H1 (cell line): ENCODE measurements at regions not wholly inside any gene's neighbourhood (a gene's known extent, or its start where the extent isn't known, plus 50 kb on each side); places are given as distances from the start of the nearest gene placed in this dataset.

Experiments used
- CTCF ChIA-PET: fragments of 300-600 bp; sonication (Branson Sonifier 250); formaldehyde crosslinking; loops from one replicate; lab custom pipeline; 2021; ENCODE audit not compliant: partially characterized antibody; lab: Charles Lee
- POLR2A ChIA-PET: fragments of 300-600 bp; sonication (Branson Sonifier 250); formaldehyde crosslinking; loops from one replicate; lab custom pipeline; 2021; ENCODE audit warnings: inconsistent platforms; ENCODE audit not compliant: partially characterized antibody; lab: Charles Lee
- DNase-seq, 2 experiments: peaks; one replicate each; pipeline versions ENCODE4 v3.0.0 to v3.0.0-alpha.2; 2010 to 2022; ENCODE audit warnings: low spot score in 2 of 2, low read depth in 1 of 2, mixed read lengths in 1 of 2
- FAIRE-seq: peaks from 2 replicates; lab custom pipeline; 2011; peaks lifted over from hg19 to GRCh38; lab: Jason Lieb, UNC
- H2AFZ ChIP-seq: 2 replicates; pipeline ENCODE4 v1.8.1; 2012; ENCODE audit warnings: low read length, inconsistent platforms
- H2AK5ac ChIP-seq: 2 replicates; pipeline ENCODE4 v1.6.1; 2013; ENCODE audit warnings: low read depth, low read length
- H2BK120ac ChIP-seq: replicated peaks from 2 replicates; pipeline ENCODE3; 2013; ENCODE audit warnings: low read depth, low read length, inconsistent platforms
- H2BK12ac ChIP-seq: 2 replicates; pipeline ENCODE4 v1.6.1; 2013; ENCODE audit warnings: low read depth, low read length
- H2BK15ac ChIP-seq: 2 replicates; pipeline ENCODE4 v1.6.1; 2013; ENCODE audit warnings: low read length
- H2BK20ac ChIP-seq: 2 replicates; pipeline ENCODE4 v1.6.1; 2013; ENCODE audit warnings: low read length
- H2BK5ac ChIP-seq: 2 replicates; pipeline ENCODE4 v1.6.1; 2013; ENCODE audit warnings: low read depth, low read length
- H3K14ac ChIP-seq: 2 replicates; pipeline ENCODE4 v1.6.1; 2013; ENCODE audit warnings: inconsistent platforms; ENCODE audit not compliant: insufficient read length
- H3K18ac ChIP-seq: 2 replicates; pipeline ENCODE4 v1.6.1; 2013; ENCODE audit warnings: low read length; ENCODE audit errors: extremely low read depth
- H3K23ac ChIP-seq: 2 replicates; pipeline ENCODE4 v1.6.1; 2013; ENCODE audit warnings: inconsistent platforms; ENCODE audit not compliant: insufficient read length
- H3K23me2 ChIP-seq: 2 replicates; pipeline ENCODE4 v1.6.1; 2013; ENCODE audit warnings: low read depth, low read length
- H3K27ac ChIP-seq: 2 replicates; pipeline ENCODE4 v1.6.1; 2011; ENCODE audit warnings: low read depth, low read length, inconsistent platforms
- H3K27me3 ChIP-seq, 4 experiments: replicated peaks in 1 of 4; 1 replicate in 1 of 4; 2 replicates in 3 of 4; pipeline versions ENCODE4 v1.6.1 to v1.8.1; 2011 to 2013; ENCODE audit warnings: low read length in 3 of 4, mild to moderate bottlenecking in 3 of 4, inconsistent platforms in 2 of 4, mixed read lengths in 2 of 4, moderate library complexity in 1 of 4; ENCODE audit not compliant: control insufficient read depth in 3 of 4, insufficient read depth in 3 of 4; ENCODE audit errors: extremely low read depth in 1 of 4
- H3K36me3 ChIP-seq, 4 experiments: 2 replicates each; pipeline versions ENCODE4 v1.6.1 to v1.8.1; 2011 to 2013; ENCODE audit warnings: mild to moderate bottlenecking in 4 of 4, low read length in 3 of 4, moderate library complexity in 2 of 4, control low read depth in 1 of 4, inconsistent platforms in 1 of 4; ENCODE audit not compliant: insufficient read depth in 4 of 4, control insufficient read depth in 2 of 4
- H3K4ac ChIP-seq: replicated peaks from 2 replicates; pipeline ENCODE3; 2013; ENCODE audit warnings: low read length, low read depth, mixed read lengths, inconsistent platforms; ENCODE audit not compliant: insufficient read length
- H3K4me1 ChIP-seq, 4 experiments: replicated peaks in 1 of 4; 1 replicate in 1 of 4; 2 replicates in 3 of 4; pipeline versions ENCODE4 v1.6.1 to v1.8.1; 2011 to 2013; ENCODE audit warnings: low read length in 3 of 4, inconsistent platforms in 2 of 4, mixed read lengths in 1 of 4; ENCODE audit not compliant: insufficient read depth in 4 of 4, control insufficient read depth in 3 of 4
- H3K4me2 ChIP-seq, 2 experiments: 2 replicates each; pipeline versions ENCODE4 v1.6.1 to v1.8.1; 2011 to 2013; ENCODE audit warnings: low read depth in 2 of 2, low read length in 2 of 2, control low read depth in 1 of 2, inconsistent platforms in 1 of 2, mild to moderate bottlenecking in 1 of 2; ENCODE audit not compliant: insufficient read depth in 1 of 2
- H3K4me3 ChIP-seq, 4 experiments: fragments of 200-600, 300-600 bp in 1 of 4; sonication (generic), shearing (Covaris generic), sonication (Bioruptor Twin) in 1 of 4; 2 replicates each; pipeline versions ENCODE4 v1.5.1 to v1.8.1; 2011 to 2016; ENCODE audit warnings: low read length in 4 of 4, low read depth in 3 of 4, control low read depth in 2 of 4, inconsistent platforms in 2 of 4, mild to moderate bottlenecking in 2 of 4, mixed read lengths in 1 of 4, moderate library complexity in 1 of 4; ENCODE audit not compliant: insufficient read depth in 2 of 4; ENCODE audit errors: extremely low read depth in 1 of 4
- H3K56ac ChIP-seq: replicated peaks from 2 replicates; pipeline ENCODE3; 2013; ENCODE audit warnings: low read depth, mild to moderate bottlenecking, mixed read lengths, low read length, inconsistent platforms; ENCODE audit not compliant: insufficient read length
- H3K79me1 ChIP-seq: 2 replicates; pipeline ENCODE4 v1.6.1; 2013; ENCODE audit warnings: low read depth, low read length, control low read depth
- H3K79me2 ChIP-seq, 2 experiments: 2 replicates each; pipeline versions ENCODE4 v1.6.1 to v1.8.1; 2012 to 2013; ENCODE audit warnings: low read length in 2 of 2, mild to moderate bottlenecking in 2 of 2, inconsistent platforms in 1 of 2; ENCODE audit not compliant: insufficient read depth in 2 of 2, control insufficient read depth in 1 of 2
- H3K9ac ChIP-seq, 4 experiments: replicated peaks in 1 of 4; 1 replicate in 1 of 4; 2 replicates in 3 of 4; pipeline versions ENCODE4 v1.6.1 to v1.8.1; 2011 to 2013; ENCODE audit warnings: low read depth in 3 of 4, low read length in 3 of 4, control low read depth in 2 of 4, mild to moderate bottlenecking in 2 of 4, moderate library complexity in 2 of 4, inconsistent platforms in 1 of 4; ENCODE audit errors: extremely low read depth in 1 of 4
- H3K9me3 ChIP-seq, 2 experiments: 2 replicates each; pipeline versions ENCODE4 v1.6.1 to v1.8.1; 2012 to 2013; ENCODE audit warnings: mild to moderate bottlenecking in 2 of 2, moderate library complexity in 2 of 2, control low read depth in 1 of 2, inconsistent platforms in 1 of 2, low read depth in 1 of 2, low read length in 1 of 2, mixed read lengths in 1 of 2; ENCODE audit not compliant: insufficient read depth in 2 of 2
- H4K20me1 ChIP-seq, 2 experiments: replicated peaks in 1 of 2; 2 replicates each; pipeline versions ENCODE3 to v1.8.1; 2011 to 2013; ENCODE audit warnings: inconsistent platforms in 2 of 2, low read length in 2 of 2, mild to moderate bottlenecking in 1 of 2; ENCODE audit not compliant: insufficient read depth in 2 of 2, control insufficient read depth in 1 of 2
- H4K5ac ChIP-seq: 2 replicates; pipeline ENCODE4 v1.6.1; 2013; ENCODE audit warnings: low read length, low read depth, mixed read lengths, inconsistent platforms; ENCODE audit not compliant: insufficient read length
- H4K8ac ChIP-seq: 2 replicates; pipeline ENCODE4 v1.8.0; 2013; ENCODE audit warnings: mild to moderate bottlenecking, moderate library complexity, low read length, inconsistent platforms; ENCODE audit not compliant: insufficient read depth; ENCODE audit errors: extremely low read depth
- H4K91ac ChIP-seq: replicated peaks from 2 replicates; pipeline ENCODE3; 2013; ENCODE audit warnings: low read length, mixed read lengths, inconsistent platforms; ENCODE audit not compliant: insufficient read length
- FOSL1 ChIP-seq: IDR thresholded peaks from 2 replicates; pipeline ENCODE4 v1.6.1; 2011; ENCODE audit warnings: mild to moderate bottlenecking, low read depth, low read length, moderate library complexity; ENCODE audit not compliant: insufficient read depth
- WGBS, 2 experiments: shearing (Covaris generic) in 1 of 2; methylation state at CpG; one replicate each; pipeline versions ENCODE4 v1.1.6 to v1.1.7; 2013 to 2015; ENCODE audit warnings: low lambda C conversion rate in 2 of 2, mixed read lengths in 2 of 2, inconsistent platforms in 1 of 2, low coverage in 1 of 2, missing lambda C conversion rate in 1 of 2; ENCODE audit not compliant: insufficient replicate concordance in 2 of 2, insufficient coverage in 1 of 2, insufficient read length in 1 of 2; ENCODE audit errors: extremely low coverage in 1 of 2, missing lambda C conversion rate in 1 of 2; 5-methylcytosine and 5-hydroxymethylcytosine counted together

DNA sequence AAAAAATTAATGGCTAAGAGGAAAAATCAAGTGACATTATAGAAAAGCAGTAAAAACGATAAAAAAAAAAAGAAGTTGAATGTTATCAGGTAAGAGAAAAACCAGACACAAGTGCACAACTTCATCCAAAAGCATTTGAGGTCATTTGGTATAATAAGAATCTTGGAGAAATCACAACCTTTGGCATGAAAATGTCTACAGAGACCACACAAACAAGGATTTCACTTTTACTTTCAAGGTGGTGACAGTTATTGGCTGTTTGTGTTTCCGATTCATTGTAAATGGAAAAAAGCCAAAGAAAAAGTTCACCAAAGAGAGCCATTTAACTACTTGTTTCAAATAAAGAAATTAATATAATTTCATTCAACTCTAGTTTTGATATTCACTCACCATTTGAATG, 1193.5 kb downstream of the PCDH9 start:
- ChIA-PET POLR2A (no interaction called here), CTCF (no interaction called here)
- H3K23ac ChIP-seq, result no peak overlapping the region
- no peak overlapping the region for H2BK5ac ChIP-seq
- H4K8ac ChIP-seq, result no peak overlapping the region
- H2BK20ac ChIP-seq, result no peak overlapping the region
- no peak overlapping the region for H2BK120ac ChIP-seq
- H3K79me1 ChIP-seq, result no peaks in the 10 kb centered on the region
- no peak overlapping the region for H3K18ac ChIP-seq
- H2AFZ ChIP-seq, result no peak overlapping the region
- no peak overlapping the region for H3K14ac ChIP-seq
- FAIRE-seq (no peak), DNase-seq (no peak)
- no peaks in the 10 kb centered on the region for H3K27me3 ChIP-seq
- no peak overlapping the region for H4K91ac ChIP-seq
- H4K20me1 ChIP-seq, result no peaks in the 10 kb centered on the region
- no peak overlapping the region for H4K5ac ChIP-seq
- H3K4me2 ChIP-seq, result no peak overlapping the region
- WGBS, 2 experiments, result 94% methylated on average over 2 of the region's 2 CpGs; no CpG with 5 or more reads in 1 of the 2 experiments
- no peak for TF ChIP-seq FOSL1
- H3K56ac ChIP-seq, result no peak overlapping the region
- no peak overlapping the region for H2BK12ac ChIP-seq
- no peaks in the 10 kb centered on the region for H3K9me3 ChIP-seq
- no peak overlapping the region for H3K27ac ChIP-seq
- no peaks in the 10 kb centered on the region for H3K79me2 ChIP-seq
- H2BK15ac ChIP-seq, result no peak overlapping the region
- H3K23me2 ChIP-seq, result peaks cover 1% of the 10 kb centered on the region; the same call in 1 of the 2 replicates
- no peak overlapping the region for H3K4ac ChIP-seq
- H3K4me3 ChIP-seq, result no peak overlapping the region
- H3K36me3 ChIP-seq, result no peaks in the 10 kb centered on the region
- H3K9ac ChIP-seq, result no peak overlapping the region
- H3K4me1 ChIP-seq, result peaks cover 0 to 2% (median 0%) of the 10 kb centered on the region in 4 experiments; a peak in 1 of 7 replicates
- H2AK5ac ChIP-seq, result no peak overlapping the region
